GM18507 (cell line): ENCODE measurements at regions not wholly inside any gene's neighbourhood (a gene's known extent, or its start where the extent isn't known, plus 50 kb on each side); places are given as distances from the start of the nearest gene placed in this dataset.

Experiments
- DNase-seq: peaks from one replicate; pipeline ENCODE4 v3.0.0; 2011; ENCODE audit warnings: low read depth; ENCODE audit not compliant: insufficient read length; ENCODE audit errors: extremely low spot score
- FAIRE-seq: peaks from 2 replicates; lab custom pipeline; 2011; peaks lifted over from hg19 to GRCh38; lab: Jason Lieb, UNC

GRCh38 chr12:92544322-92544721 lies 158.5 kb upstream of the PLEKHG7 start:
- DNase-seq = no peak
- FAIRE-seq = peak; percentile 76

- FAIRE-seq (no peak), DNase-seq (no peak)
Measured at GRCh38 chr12:92543840-92544239, 158.9 kb upstream of the PLEKHG7 start.

GRCh38 chr12:92543359-92543758 lies 159.4 kb upstream of the PLEKHG7 start:
- DNase-seq = no peak
- FAIRE-seq = peak; percentile 42

GRCh38 chr12:92541731-92542130 lies 161.1 kb upstream of the PLEKHG7 start:
- FAIRE-seq = no peak
- no peak for DNase-seq

- FAIRE-seq (no peak), DNase-seq (no peak)
Measured at GRCh38 chr12:92540782-92541423, 161.9 kb upstream of the PLEKHG7 start.

GRCh38 chr12:92539976-92540781 lies 162.6 kb upstream of the PLEKHG7 start:
- DNase-seq (no peak), FAIRE-seq (peak; percentile 82)

- FAIRE-seq (peak; percentile 87), DNase-seq (no peak)
Measured at GRCh38 chr12:92539110-92539749, 163.6 kb upstream of the PLEKHG7 start.

- FAIRE-seq (peak; percentile 78), DNase-seq (no peak)
Measured at GRCh38 chr12:92537290-92537960, 165.4 kb upstream of the PLEKHG7 start.

GRCh38 chr12:92535961-92536360 lies 166.8 kb upstream of the PLEKHG7 start:
- DNase-seq (no peak), FAIRE-seq (peak; percentile 9)

GRCh38 chr12:92533280-92533890 lies 169.4 kb upstream of the PLEKHG7 start:
- DNase-seq (no peak), FAIRE-seq (peak; percentile 31)

GRCh38 chr12:92530706-92531105 lies 172.1 kb upstream of the PLEKHG7 start:
- FAIRE-seq = peak; percentile 38
- DNase-seq = no peak

GRCh38 chr12:92529944-92530343 lies 172.8 kb upstream of the PLEKHG7 start:
- peak; percentile 26 for FAIRE-seq
- no peak for DNase-seq

GRCh38 chr12:92528586-92528985 lies 174.2 kb upstream of the PLEKHG7 start:
- DNase-seq (no peak), FAIRE-seq (no peak)

- FAIRE-seq (no peak), DNase-seq (no peak)
Measured at GRCh38 chr12:92528097-92528496, 174.7 kb upstream of the PLEKHG7 start.

GRCh38 chr12:92524489-92524888 lies 178.3 kb upstream of the PLEKHG7 start:
- FAIRE-seq (no peak), DNase-seq (no peak)

GRCh38 chr12:92520511-92520910 lies 182.3 kb upstream of the PLEKHG7 start:
- no peak for FAIRE-seq

GRCh38 chr12:92519284-92519683 lies 183.5 kb upstream of the PLEKHG7 start:
- DNase-seq (no peak), FAIRE-seq (no peak)

More at GRCh38 chr12:92520511-92520910, 182.3 kb upstream of the PLEKHG7 start:
- no peak for DNase-seq

- DNase-seq (no peak), FAIRE-seq (no peak)
Measured at GRCh38 chr12:92518071-92518470, 184.7 kb upstream of the PLEKHG7 start.

GRCh38 chr12:92516277-92516600 lies 186.6 kb upstream of the PLEKHG7 start:
- FAIRE-seq = no peak
- DNase-seq = no peak

GRCh38 chr12:92513231-92513730 lies 189.5 kb upstream of the PLEKHG7 start:
- FAIRE-seq (no peak), DNase-seq (no peak)
